ENCODE measurements at regions not wholly inside any gene's neighbourhood (a gene's known extent, or its start where the extent isn't known, plus 50 kb on each side); places are given as distances from the start of the nearest gene placed in this dataset.

DNA sequence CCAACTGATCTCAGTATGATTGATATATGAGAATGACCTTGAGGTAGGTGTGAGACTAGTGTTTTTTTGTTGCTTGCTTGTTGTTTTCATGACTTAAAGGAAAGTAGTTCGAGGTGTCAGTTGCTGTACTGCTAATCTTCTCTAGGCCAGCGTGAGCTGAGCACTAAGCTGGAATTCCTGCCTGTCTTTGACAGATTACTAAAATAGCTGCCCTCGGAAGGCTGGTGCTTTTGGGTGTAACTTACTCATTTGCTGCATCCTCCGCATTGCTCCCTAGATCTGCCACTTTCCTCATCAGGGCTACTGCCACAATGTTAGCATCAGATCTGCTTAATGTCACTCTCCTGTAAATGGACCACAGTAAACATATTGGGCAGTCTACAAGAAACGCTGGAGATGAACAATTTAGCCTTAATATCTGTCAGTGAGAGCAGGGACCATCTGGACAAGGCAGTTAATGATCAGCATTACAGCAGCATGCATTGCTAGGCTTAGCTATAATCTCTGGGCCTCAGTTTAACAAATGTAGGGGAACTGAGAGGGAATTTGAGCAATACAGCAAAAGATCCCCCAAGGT lies 106.6 kb upstream of the CDH6 start:
- no peak overlapping the region for H3K4me2 ChIP-seq (ENCODE audit: insufficient read depth, insufficient read length, low read length)
- no peak for DNase-seq
- H3K4ac ChIP-seq (ENCODE audit: low read depth, low read length), result no peak overlapping the region
- TF ChIP-seq, protein P1, sequence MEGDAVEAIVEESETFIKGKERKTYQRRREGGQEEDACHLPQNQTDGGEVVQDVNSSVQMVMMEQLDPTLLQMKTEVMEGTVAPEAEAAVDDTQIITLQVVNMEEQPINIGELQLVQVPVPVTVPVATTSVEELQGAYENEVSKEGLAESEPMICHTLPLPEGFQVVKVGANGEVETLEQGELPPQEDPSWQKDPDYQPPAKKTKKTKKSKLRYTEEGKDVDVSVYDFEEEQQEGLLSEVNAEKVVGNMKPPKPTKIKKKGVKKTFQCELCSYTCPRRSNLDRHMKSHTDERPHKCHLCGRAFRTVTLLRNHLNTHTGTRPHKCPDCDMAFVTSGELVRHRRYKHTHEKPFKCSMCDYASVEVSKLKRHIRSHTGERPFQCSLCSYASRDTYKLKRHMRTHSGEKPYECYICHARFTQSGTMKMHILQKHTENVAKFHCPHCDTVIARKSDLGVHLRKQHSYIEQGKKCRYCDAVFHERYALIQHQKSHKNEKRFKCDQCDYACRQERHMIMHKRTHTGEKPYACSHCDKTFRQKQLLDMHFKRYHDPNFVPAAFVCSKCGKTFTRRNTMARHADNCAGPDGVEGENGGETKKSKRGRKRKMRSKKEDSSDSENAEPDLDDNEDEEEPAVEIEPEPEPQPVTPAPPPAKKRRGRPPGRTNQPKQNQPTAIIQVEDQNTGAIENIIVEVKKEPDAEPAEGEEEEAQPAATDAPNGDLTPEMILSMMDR (conservative IDR thresholded peaks at IDR 0.05), result no peak
- no peak overlapping the region for H3K9ac ChIP-seq (ENCODE audit: extremely low read depth, insufficient read length, low read length)
- no peaks in the 10 kb centered on the region for H4K20me1 ChIP-seq (ENCODE audit: control insufficient read depth, insufficient read depth, insufficient read length)
- no peak overlapping the region for H3K23ac ChIP-seq (ENCODE audit: insufficient read length, low read depth, low read length)
- no peak overlapping the region for H2AK5ac ChIP-seq (ENCODE audit: insufficient read length, low read length)
- no peak overlapping the region for H4K5ac ChIP-seq (ENCODE audit: insufficient read length, low read depth, low read length)
- no peak overlapping the region for H3K56ac ChIP-seq (ENCODE audit: insufficient read length, low read depth, low read length)
- no peaks in the 10 kb centered on the region for H3K4me1 ChIP-seq (ENCODE audit: insufficient read depth, low read length)
- no peaks in the 10 kb centered on the region for H3K9me3 Mint-ChIP-seq
- no peak overlapping the region for H3T11ph ChIP-seq (ENCODE audit: low read length)
- H3K4me1 Mint-ChIP-seq, result peaks cover 10% of the 10 kb centered on the region in 2 experiments
- no peaks in the 10 kb centered on the region for H3K79me2 ChIP-seq (ENCODE audit: insufficient read depth, low read length)
- H2BK20ac ChIP-seq (ENCODE audit: low read depth, low read length, poor library complexity, severe bottlenecking), result no peak overlapping the region
- no peaks in the 10 kb centered on the region for H3K36me3 Mint-ChIP-seq (ENCODE audit: insufficient read depth in 1 of 3, low read depth in 3 of 3)
- no peak overlapping the region for H3K27ac ChIP-seq (ENCODE audit: insufficient read length, low read depth, low read length)
- H3K79me1 ChIP-seq (ENCODE audit: insufficient read depth, low read depth, low read length, poor library complexity, severe bottlenecking), result no peaks in the 10 kb centered on the region
- H3K27ac Mint-ChIP-seq, result no peak overlapping the region; a peak in 3 of 7 replicates
- no peak overlapping the region for H3K18ac ChIP-seq (ENCODE audit: insufficient read length, low read depth, low read length)
- no peaks in the 10 kb centered on the region for H3K9me3 ChIP-seq (ENCODE audit: control insufficient read depth, low read depth, low read length)
- no peak overlapping the region for H2BK5ac ChIP-seq (ENCODE audit: insufficient read length, low read length)
- no peak overlapping the region for H3K14ac ChIP-seq (ENCODE audit: insufficient read depth, low read length)
- no peak overlapping the region for H4K91ac ChIP-seq (ENCODE audit: insufficient read length, low read depth, low read length)
- H3K23me2 ChIP-seq (ENCODE audit: insufficient read length, low read depth, low read length, poor library complexity, severe bottlenecking), result no peaks in the 10 kb centered on the region
- no peak overlapping the region for H2BK15ac ChIP-seq (ENCODE audit: low read depth, low read length)
- no peaks in the 10 kb centered on the region for H3K27me3 ChIP-seq (ENCODE audit: insufficient read depth, low read length)
- H3K4me3 Mint-ChIP-seq, result no peak overlapping the region
- H2BK120ac ChIP-seq (ENCODE audit: low read depth, low read length, poor library complexity, severe bottlenecking), result no peak overlapping the region
- H2AFZ ChIP-seq (ENCODE audit: low read length), result no peak overlapping the region
- no peak overlapping the region for H4K8ac ChIP-seq (replicated peaks; ENCODE audit: insufficient read length, low read depth, low read length)
- no peaks in the 10 kb centered on the region for H3K27me3 Mint-ChIP-seq (ENCODE audit: low read depth)
- WGBS (ENCODE audit: extremely low coverage, insufficient read length, low lambda C conversion rate), result no CpG with 5 or more reads among the region's 5 CpGs
- no peak overlapping the region for H2BK12ac ChIP-seq (ENCODE audit: insufficient read length, low read depth, low read length)

Measured in H9 (cell line).